Loucy (cell line): ENCODE measurements at regions not wholly inside any gene's neighbourhood (a gene's known extent, or its start where the extent isn't known, plus 50 kb on each side); places are given as distances from the start of the nearest gene placed in this dataset.

ENCODE experiments used
- EZH2phosphoT487 ChIP-seq: fragments of 200-600 bp; IDR thresholded peaks from 2 replicates; pipeline ENCODE4 v1.6.1; 2018; ENCODE audit warnings: antibody characterized with exemption, mild to moderate bottlenecking, moderate library complexity, borderline replicate concordance
- TF ChIP-seq, protein P1 (sequence below): fragments of 200-600 bp; sonication (generic); conservative IDR thresholded peaks from 2 replicates; pipeline ENCODE4 v1.5.1; 2014; ENCODE audit warnings: mild to moderate bottlenecking, antibody characterized with exemption, low read length

DNA sequence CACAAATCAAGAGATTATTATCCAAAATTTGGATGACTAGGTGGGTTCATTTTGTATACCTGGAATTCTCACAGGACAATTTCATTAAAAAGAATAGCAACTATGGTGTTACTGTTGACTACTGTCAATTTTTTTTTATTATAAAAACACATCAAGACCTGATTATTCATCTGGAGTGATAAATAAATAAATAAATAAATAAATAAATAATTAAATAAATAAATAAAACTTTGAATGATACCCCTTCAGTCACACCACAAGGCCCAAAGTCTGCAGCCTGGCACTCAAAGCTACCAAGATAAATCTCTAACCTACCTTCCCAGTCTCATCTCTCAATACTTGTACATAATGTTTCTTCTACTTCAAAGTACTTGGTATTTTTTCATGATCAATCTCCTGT is 294.0 kb upstream of the KLHL29 start:
- TF ChIP-seq, protein P1, sequence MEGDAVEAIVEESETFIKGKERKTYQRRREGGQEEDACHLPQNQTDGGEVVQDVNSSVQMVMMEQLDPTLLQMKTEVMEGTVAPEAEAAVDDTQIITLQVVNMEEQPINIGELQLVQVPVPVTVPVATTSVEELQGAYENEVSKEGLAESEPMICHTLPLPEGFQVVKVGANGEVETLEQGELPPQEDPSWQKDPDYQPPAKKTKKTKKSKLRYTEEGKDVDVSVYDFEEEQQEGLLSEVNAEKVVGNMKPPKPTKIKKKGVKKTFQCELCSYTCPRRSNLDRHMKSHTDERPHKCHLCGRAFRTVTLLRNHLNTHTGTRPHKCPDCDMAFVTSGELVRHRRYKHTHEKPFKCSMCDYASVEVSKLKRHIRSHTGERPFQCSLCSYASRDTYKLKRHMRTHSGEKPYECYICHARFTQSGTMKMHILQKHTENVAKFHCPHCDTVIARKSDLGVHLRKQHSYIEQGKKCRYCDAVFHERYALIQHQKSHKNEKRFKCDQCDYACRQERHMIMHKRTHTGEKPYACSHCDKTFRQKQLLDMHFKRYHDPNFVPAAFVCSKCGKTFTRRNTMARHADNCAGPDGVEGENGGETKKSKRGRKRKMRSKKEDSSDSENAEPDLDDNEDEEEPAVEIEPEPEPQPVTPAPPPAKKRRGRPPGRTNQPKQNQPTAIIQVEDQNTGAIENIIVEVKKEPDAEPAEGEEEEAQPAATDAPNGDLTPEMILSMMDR = no peak
- TF ChIP-seq EZH2phosphoT487 = no peak
